H1 (cell line): ENCODE measurements at regions not wholly inside any gene's neighbourhood (a gene's known extent, or its start where the extent isn't known, plus 50 kb on each side); places are given as distances from the start of the nearest gene placed in this dataset.

Experiments
- BACH1 ChIP-seq: IDR thresholded peaks from 2 replicates; pipeline ENCODE4 v1.6.1; 2012; ENCODE audit warnings: low read length, improper control_type of control experiment
- GABPA ChIP-seq: IDR thresholded peaks from 2 replicates; pipeline ENCODE4 v1.6.1; 2011; ENCODE audit warnings: mild to moderate bottlenecking, low read length, moderate library complexity, borderline replicate concordance; ENCODE audit not compliant: insufficient read depth
- KDM1A ChIP-seq: fragments of 200-600, 300-600 bp; sonication (generic); IDR thresholded peaks from 2 replicates; pipeline ENCODE4 v1.7.1; 2016; ENCODE audit warnings: mild to moderate bottlenecking, low read length, borderline replicate concordance
- MAFK ChIP-seq: IDR thresholded peaks from 2 replicates; pipeline ENCODE4 v1.6.1; 2012; ENCODE audit warnings: low read depth, mild to moderate bottlenecking, improper control_type of control experiment, low read length
- SIRT6 ChIP-seq: IDR thresholded peaks from one replicate; pipeline ENCODE4 v1.7.1; 2012; ENCODE audit warnings: low read length, inconsistent platforms
- TAF7 ChIP-seq: optimal IDR thresholded peaks from 2 replicates; pipeline ENCODE3; 2011; ENCODE audit warnings: low read depth, mild to moderate bottlenecking, inconsistent platforms, low read length, moderate library complexity, borderline replicate concordance
- TBP ChIP-seq: IDR thresholded peaks from 2 replicates; pipeline ENCODE4 v1.6.1; 2011; ENCODE audit warnings: low read depth, low read length, improper control_type of control experiment
- TCF12 ChIP-seq: IDR thresholded peaks from 2 replicates; pipeline ENCODE4 v1.6.1; 2011; ENCODE audit warnings: low read depth, mild to moderate bottlenecking, low read length

GRCh38 chr11:123338997-123339752, 90.9 kb upstream of the GRAMD1B start (continued):
- TF ChIP-seq TCF12 (no peak), TBP (no peak), MAFK (no peak), KDM1A (peak; percentile 82), GABPA (no peak), SIRT6 (no peak), BACH1 (no peak), TAF7 (no peak)
- TF ChIP-seq, all 59 proteins: peak for 2
